ENCODE measurements at regions not wholly inside any gene's neighbourhood (a gene's known extent, or its start where the extent isn't known, plus 50 kb on each side); places are given as distances from the start of the nearest gene placed in this dataset.

DNA sequence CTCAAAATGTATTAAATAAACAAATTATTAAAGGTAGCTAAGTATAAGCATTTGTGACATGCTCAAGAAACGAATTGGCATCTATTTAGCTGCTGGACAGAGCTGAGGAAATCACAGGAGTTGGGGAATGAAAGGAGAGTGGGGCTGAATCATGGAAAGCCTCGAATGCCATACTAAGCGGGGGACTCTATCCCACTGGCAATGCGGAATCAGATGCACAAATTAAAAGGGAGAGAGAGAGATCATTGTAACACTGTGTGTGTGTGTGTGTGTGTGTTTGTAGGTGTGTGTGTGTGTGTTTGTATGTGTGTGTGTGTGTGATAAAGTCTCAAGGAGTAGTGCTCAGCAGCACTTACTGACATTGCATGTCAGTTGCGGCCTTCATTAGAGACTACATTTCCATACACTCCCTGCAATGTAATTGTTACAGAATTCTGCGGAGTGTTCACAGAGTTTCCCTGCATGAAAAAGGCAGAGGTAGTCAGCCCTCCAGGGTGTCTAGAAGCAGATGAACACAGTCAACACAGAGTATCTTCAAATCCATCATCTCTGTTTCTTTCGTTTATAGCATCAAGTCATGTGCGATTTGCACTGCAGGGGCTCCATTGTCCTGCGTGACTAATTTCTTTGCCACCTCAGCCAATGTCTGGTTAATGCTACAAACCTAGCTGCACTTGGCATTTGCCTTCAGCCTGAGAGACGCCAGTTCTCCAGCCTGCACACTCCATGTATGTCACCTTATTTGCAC is 111.7 kb upstream of the CYRIA start:
- TF ChIP-seq CTCF (IDR thresholded peaks at IDR 0.05): no peak
- H3K4me3 Mint-ChIP-seq: no peak overlapping the region
- H3K27ac Mint-ChIP-seq: no peak overlapping the region
- Histone ChIP-seq H3K9me3 (ENCODE audit: control insufficient read depth in 1 of 2, insufficient read depth in 1 of 2, low read length in 2 of 2) (no peaks in the 10 kb centered on the region), H3K27me3 (ENCODE audit: control insufficient read depth in 1 of 2, insufficient read depth in 2 of 2, low read length in 2 of 2) (no peaks in the 10 kb centered on the region), H3K4me3 (ENCODE audit: low read length) (no peak overlapping the region), H3K36me3 (ENCODE audit: insufficient read depth, low read length) (no peaks in the 10 kb centered on the region), H3K27ac (ENCODE audit: low read depth in 1 of 2, low read length in 2 of 2) (no peak overlapping the region), H3K4me1 (ENCODE audit: insufficient read depth, low read length) (no peaks in the 10 kb centered on the region)
- H3K27me3 Mint-ChIP-seq: peaks cover 5% of the 10 kb centered on the region
- ATAC-seq (ENCODE audit: poor library complexity) (no peak), DNase-seq (no peak)
- no peaks in the 10 kb centered on the region for H3K9me3 Mint-ChIP-seq
- no peaks in the 10 kb centered on the region for H3K36me3 Mint-ChIP-seq (ENCODE audit: low read depth)
- ChIA-PET CTCF (no interaction called here), POLR2A (no interaction called here)
- H3K4me1 Mint-ChIP-seq (ENCODE audit: low read depth): no peaks in the 10 kb centered on the region
- intact Hi-C loops (cut with DNase I, micrococcal nuclease): no loop called here

DNA sequence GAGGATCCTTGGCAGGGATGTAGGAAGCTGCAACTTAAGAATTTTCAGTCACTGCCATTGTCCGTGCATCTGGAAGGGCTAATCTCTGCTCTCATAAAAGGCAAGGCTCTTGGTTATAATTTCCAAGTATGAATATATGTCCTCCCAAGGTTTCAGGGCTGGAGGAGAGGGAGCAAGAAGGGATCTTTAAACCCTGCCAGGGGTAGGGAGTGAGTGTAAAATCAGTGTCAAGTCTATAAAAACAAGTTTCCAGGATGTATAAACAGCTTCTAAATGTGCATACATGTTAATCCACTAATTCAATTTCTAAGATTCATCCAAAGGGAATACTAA is 110.2 kb upstream of the CYRIA start:
- CTCF ChIA-PET: no interaction called here
- POLR2A ChIA-PET: no interaction called here

DNA sequence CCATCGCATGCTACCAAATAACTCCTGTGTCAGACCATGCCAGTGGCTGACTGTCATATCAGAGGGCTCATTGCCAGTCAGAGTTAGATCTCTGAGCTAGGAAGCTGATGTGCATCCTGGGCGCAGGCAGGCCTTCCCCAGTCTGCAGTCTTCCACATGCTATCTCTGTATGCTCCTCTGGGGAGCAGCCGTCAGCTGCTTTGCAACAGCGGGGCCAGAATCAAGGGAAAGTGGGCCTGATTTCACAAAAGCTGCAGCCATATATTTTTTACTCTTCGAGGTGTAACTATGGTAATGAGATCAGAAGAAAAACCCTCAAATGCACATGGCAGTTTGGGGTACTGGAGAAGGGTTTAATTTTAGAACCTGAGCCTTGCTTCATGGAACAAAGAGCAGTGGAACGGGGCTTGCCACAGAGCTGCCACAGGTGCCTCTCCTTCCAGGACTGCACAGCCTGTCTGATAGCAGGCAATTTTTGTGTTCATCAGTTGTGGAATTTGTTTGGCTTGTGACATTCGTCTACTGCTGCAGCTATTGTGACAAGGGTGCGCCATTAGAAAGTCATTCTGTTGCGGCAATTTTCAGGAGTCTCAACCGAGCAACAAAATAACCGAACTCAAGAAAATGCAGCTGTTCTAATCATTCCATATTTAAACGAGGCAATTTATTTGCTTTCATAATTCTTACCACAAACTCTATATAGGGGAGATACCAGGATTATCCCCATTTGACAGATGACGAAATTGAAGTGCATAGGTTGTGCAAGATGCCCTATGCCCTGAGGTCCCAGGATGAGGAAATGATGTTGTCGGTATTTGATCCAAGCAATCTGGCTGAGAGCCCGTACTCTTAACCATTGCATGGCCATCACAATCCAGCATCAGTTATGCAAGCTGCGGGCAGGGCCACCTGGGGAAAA is 109.6 kb upstream of the CYRIA start:
- Mint-ChIP-seq H3K27ac (no peak overlapping the region), H3K36me3 (ENCODE audit: low read depth) (no peaks in the 10 kb centered on the region), H3K4me3 (no peak overlapping the region), H3K9me3 (no peaks in the 10 kb centered on the region), H3K27me3 (peaks cover 7% of the 10 kb centered on the region), H3K4me1 (ENCODE audit: low read depth) (no peaks in the 10 kb centered on the region)
- ChIA-PET POLR2A (no interaction called here), CTCF (no interaction called here)
- Histone ChIP-seq H3K27ac (ENCODE audit: low read depth in 1 of 2, low read length in 2 of 2) (no peak overlapping the region), H3K9me3 (ENCODE audit: control insufficient read depth in 1 of 2, insufficient read depth in 1 of 2, low read length in 2 of 2) (no peaks in the 10 kb centered on the region), H3K4me1 (ENCODE audit: insufficient read depth, low read length) (no peaks in the 10 kb centered on the region), H3K4me3 (ENCODE audit: low read length) (no peak overlapping the region), H3K36me3 (ENCODE audit: insufficient read depth, low read length) (no peaks in the 10 kb centered on the region), H3K27me3 (ENCODE audit: control insufficient read depth in 1 of 2, insufficient read depth in 2 of 2, low read length in 2 of 2) (no peaks in the 10 kb centered on the region)
- no peak for TF ChIP-seq CTCF (IDR thresholded peaks at IDR 0.05)
- DNase-seq: no peak
- intact Hi-C loops (cut with DNase I, micrococcal nuclease): no loop called here
- no peak for ATAC-seq (ENCODE audit: poor library complexity)

More for the DNA sequence above, 110.2 kb upstream of the CYRIA start:
- Mint-ChIP-seq H3K27ac (no peak overlapping the region), H3K4me1 (ENCODE audit: low read depth) (no peaks in the 10 kb centered on the region), H3K36me3 (ENCODE audit: low read depth) (no peaks in the 10 kb centered on the region), H3K27me3 (peaks cover 5% of the 10 kb centered on the region), H3K4me3 (no peak overlapping the region), H3K9me3 (no peaks in the 10 kb centered on the region)
- ATAC-seq (ENCODE audit: poor library complexity) (no peak), DNase-seq (no peak)
- Histone ChIP-seq H3K27me3 (ENCODE audit: control insufficient read depth in 1 of 2, insufficient read depth in 2 of 2, low read length in 2 of 2) (no peaks in the 10 kb centered on the region), H3K4me1 (ENCODE audit: insufficient read depth, low read length) (no peaks in the 10 kb centered on the region), H3K9me3 (ENCODE audit: control insufficient read depth in 1 of 2, insufficient read depth in 1 of 2, low read length in 2 of 2) (no peaks in the 10 kb centered on the region), H3K27ac (ENCODE audit: low read depth in 1 of 2, low read length in 2 of 2) (no peak overlapping the region), H3K36me3 (ENCODE audit: insufficient read depth, low read length) (no peaks in the 10 kb centered on the region), H3K4me3 (ENCODE audit: low read length) (no peak overlapping the region)
- intact Hi-C loops (cut with DNase I, micrococcal nuclease): no loop called here
- no peak for TF ChIP-seq CTCF (IDR thresholded peaks at IDR 0.05)
